Stomach (tissue), 8 donors: ENCODE measurements at regions not wholly inside any gene's neighbourhood (a gene's known extent, or its start where the extent isn't known, plus 50 kb on each side); places are given as distances from the start of the nearest gene placed in this dataset.

Experiments
- DNase-seq, 2 donors: peaks; one replicate each; pipeline versions ENCODE4 v3.0.0 to v3.0.0-alpha.2; 2013 to 2019
- H3K27ac ChIP-seq, 5 donors: fragments of 200-600 bp in 4 of 5; sonication (generic) in 4 of 5; one replicate each; pipeline ENCODE4 v1.5.1; 2013 to 2019; ENCODE audit warnings: mild to moderate bottlenecking in 1 of 5, moderate library complexity in 1 of 5
- H3K27me3 ChIP-seq, 3 donors: fragments of 200-600 bp; sonication (generic); one replicate each; pipeline ENCODE4 v1.5.1; 2017 to 2019; ENCODE audit warnings: mixed run types in 1 of 3
- H3K36me3 ChIP-seq, 4 donors: fragments of 200-600 bp; sonication (generic); 1 replicate in 3 of 4; 2 replicates in 1 of 4; pipeline ENCODE4 v1.5.1; 2016 to 2019
- H3K4me1 ChIP-seq, 4 donors: fragments of 200-600 bp; sonication (generic); one replicate each; pipeline ENCODE4 v1.5.1; 2016 to 2019
- H3K4me3 ChIP-seq, 4 donors: fragments of 200-600 bp; sonication (generic) in 3 of 4; one replicate each; pipeline ENCODE4 v1.5.1; 2016 to 2019; ENCODE audit warnings: mild to moderate bottlenecking in 1 of 4
- H3K9me3 ChIP-seq, 4 donors: fragments of 200-600 bp; sonication (generic); one replicate each; pipeline ENCODE4 v1.5.1; 2016 to 2019
- EP300 ChIP-seq: sonication (generic); formaldehyde crosslinking; IDR thresholded peaks from one replicate; pipeline ENCODE4 v1.6.1; 2017; ENCODE audit warnings: antibody characterized with exemption
- POLR2A ChIP-seq, 4 donors: fragments of 450-650 bp; IDR thresholded peaks; one replicate each; pipeline ENCODE4 v1.6.1; 2016; ENCODE audit warnings: antibody characterized with exemption in 4 of 4, control low read depth in 2 of 4, mild to moderate bottlenecking in 1 of 4, moderate library complexity in 1 of 4
- POLR2AphosphoS5 ChIP-seq, 3 donors: sonication (generic); formaldehyde crosslinking; IDR thresholded peaks; one replicate each; pipeline ENCODE4 v1.6.1; 2016; ENCODE audit warnings: antibody characterized with exemption in 3 of 3
- WGBS, 5 donors: extraction: QIAGEN DNeasy Blood & Tissue Kit in 3 of 5; methylation state at CpG; one replicate each; pipeline versions ENCODE4 v1.1.5 to v1.1.7; 2013 to 2018; 5-methylcytosine and 5-hydroxymethylcytosine counted together
- intact Hi-C: fragments of 100-400 bp; cut with DNase I; formaldehyde crosslinking; loops from one replicate; pipeline ENCODE4 v1.15.1; 2023; ENCODE audit warnings: low total_unique reads
- TF ChIP-seq, protein P1 (sequence below), 7 experiments: fragments of 450-650 bp in 4 of 7; fragments of 200-600 bp in 3 of 7; sonication (generic) in 3 of 7; IDR thresholded peaks; one replicate each; pipeline ENCODE4 v1.5.1; 2016 to 2019; ENCODE audit warnings: antibody characterized with exemption in 7 of 7, control low read depth in 2 of 7, mild to moderate bottlenecking in 1 of 7
- donor health status: healthy with polysubstance abuse.
- donor health status: Bipolar disorder and iron deficiency.
- donor health status: healthy.

DNA sequence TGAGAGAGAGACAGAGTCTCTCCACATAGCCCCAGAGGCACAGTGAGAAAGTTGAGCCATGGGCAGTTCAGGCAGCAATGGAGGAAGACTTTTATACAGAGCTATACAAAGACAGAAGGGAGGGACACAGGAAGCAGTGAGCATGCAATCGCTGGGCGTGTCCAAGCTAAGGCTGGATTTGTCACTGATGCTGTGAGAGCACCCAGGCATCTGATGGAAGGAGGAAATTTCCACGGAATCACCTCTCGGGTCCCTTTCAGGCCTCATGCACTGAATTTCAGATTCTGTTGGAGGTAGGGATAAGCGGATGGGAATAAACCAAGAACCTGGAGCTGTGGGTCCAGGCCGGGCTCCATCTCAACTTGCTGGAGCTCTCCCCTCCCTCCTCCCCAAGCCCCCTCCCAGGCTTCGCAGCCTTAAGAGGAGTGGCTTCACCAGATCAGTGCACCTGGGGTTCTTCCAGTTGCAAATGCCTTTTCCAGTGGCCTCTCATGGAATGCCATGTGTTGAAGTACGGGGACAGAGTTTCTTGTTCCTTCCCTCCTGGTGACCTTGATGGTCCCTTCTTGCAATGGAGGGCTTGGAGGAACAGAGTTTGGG, 114.8 kb upstream of the ALDH1B1 start:
- Histone ChIP-seq H3K27me3 (peaks cover 0 to 4% (median 0%) of the 10 kb centered on the region in 3 donors), H3K36me3 (no peaks in the 10 kb centered on the region), H3K9me3 (no peaks in the 10 kb centered on the region), H3K4me1 (no peaks in the 10 kb centered on the region), H3K4me3 (no peak overlapping the region), H3K27ac (no peak overlapping the region)
- TF ChIP-seq, protein P1, sequence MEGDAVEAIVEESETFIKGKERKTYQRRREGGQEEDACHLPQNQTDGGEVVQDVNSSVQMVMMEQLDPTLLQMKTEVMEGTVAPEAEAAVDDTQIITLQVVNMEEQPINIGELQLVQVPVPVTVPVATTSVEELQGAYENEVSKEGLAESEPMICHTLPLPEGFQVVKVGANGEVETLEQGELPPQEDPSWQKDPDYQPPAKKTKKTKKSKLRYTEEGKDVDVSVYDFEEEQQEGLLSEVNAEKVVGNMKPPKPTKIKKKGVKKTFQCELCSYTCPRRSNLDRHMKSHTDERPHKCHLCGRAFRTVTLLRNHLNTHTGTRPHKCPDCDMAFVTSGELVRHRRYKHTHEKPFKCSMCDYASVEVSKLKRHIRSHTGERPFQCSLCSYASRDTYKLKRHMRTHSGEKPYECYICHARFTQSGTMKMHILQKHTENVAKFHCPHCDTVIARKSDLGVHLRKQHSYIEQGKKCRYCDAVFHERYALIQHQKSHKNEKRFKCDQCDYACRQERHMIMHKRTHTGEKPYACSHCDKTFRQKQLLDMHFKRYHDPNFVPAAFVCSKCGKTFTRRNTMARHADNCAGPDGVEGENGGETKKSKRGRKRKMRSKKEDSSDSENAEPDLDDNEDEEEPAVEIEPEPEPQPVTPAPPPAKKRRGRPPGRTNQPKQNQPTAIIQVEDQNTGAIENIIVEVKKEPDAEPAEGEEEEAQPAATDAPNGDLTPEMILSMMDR (IDR thresholded peaks at IDR 0.05) = no peak
- TF ChIP-seq POLR2AphosphoS5 (IDR thresholded peaks at IDR 0.05) (no peak), POLR2A (IDR thresholded peaks at IDR 0.05) (no peak), EP300 (no peak)
- intact Hi-C loops = no loop called here
- WGBS, 5 donors = 83 to 89% (median 87%) methylated on average over 5 to 8 of the region's 8 CpGs
- no peak for DNase-seq

DNA sequence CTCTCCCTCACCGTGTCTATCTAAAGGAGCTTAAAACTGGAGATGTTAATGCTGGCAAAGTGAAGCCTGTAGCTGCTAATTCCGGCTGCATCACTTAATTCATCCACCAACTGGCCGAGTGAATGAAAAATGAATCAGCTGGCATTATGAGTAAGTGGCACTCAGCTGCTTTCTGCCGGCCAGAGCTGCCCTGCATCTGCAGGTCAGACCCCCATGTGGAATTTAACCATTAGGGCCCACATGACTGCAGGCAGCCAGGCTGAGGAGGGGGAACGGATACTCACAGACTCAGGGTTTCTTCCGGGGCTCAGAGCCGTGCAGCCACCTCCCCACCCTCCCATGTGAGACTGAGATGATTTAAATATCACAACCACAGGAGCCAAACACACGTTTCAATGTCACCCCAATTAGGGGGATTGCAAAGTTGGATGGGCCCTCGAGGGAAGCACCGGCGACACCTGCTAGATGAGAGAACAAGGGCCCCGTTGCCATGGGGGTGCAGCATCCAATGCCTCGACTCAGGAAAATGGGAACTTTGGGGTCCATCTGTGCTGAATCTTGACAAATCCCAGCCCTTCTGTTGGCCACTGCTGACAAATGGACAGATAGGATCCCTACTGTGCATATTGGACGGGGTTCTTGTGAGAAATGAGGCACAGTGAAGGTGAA, 115.6 kb upstream of the ALDH1B1 start:
- peaks cover 0 to 4% (median 0%) of the 10 kb centered on the region in 3 donors for H3K27me3 ChIP-seq
- intact Hi-C loops = no loop called here
- H3K4me3 ChIP-seq = no peak overlapping the region
- no peaks in the 10 kb centered on the region for H3K4me1 ChIP-seq
- TF ChIP-seq POLR2AphosphoS5 (IDR thresholded peaks at IDR 0.05) = no peak
- TF ChIP-seq EP300 = no peak
- no peak for TF ChIP-seq POLR2A (IDR thresholded peaks at IDR 0.05)
- TF ChIP-seq, protein P1 (IDR thresholded peaks at IDR 0.05) = no peak
- 73 to 83% (median 77%) methylated on average over 12 to 14 of the region's 14 CpGs for WGBS, 5 donors
- DNase-seq = no peak
- H3K36me3 ChIP-seq = no peaks in the 10 kb centered on the region
- H3K9me3 ChIP-seq = no peaks in the 10 kb centered on the region
- no peak overlapping the region for H3K27ac ChIP-seq

DNA sequence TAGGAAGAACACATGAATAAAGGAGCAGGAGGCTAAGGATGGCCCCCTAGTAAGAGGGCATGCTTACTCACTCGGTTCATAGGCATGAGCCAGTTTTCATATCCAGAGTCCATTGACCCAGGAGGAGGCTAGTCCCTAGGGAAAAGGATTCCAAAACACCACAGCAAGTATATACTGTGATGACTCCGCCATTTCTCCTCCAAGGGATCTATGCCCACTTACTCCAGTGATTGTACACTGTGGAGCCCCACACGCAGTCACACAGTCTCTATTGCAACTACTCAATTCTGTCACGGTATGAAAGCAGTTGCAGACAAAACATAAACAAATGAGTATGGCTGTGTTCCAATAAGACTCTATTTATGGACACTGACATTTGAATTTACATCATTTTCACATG, 117.7 kb upstream of the ALDH1B1 start:
- Histone ChIP-seq H3K27me3 (no peaks in the 10 kb centered on the region), H3K4me3 (no peak overlapping the region), H3K27ac (no peak overlapping the region), H3K36me3 (no peaks in the 10 kb centered on the region), H3K4me1 (no peaks in the 10 kb centered on the region), H3K9me3 (no peaks in the 10 kb centered on the region)
- no peak for TF ChIP-seq POLR2AphosphoS5 (IDR thresholded peaks at IDR 0.05)
- no peak for TF ChIP-seq POLR2A (IDR thresholded peaks at IDR 0.05)
- TF ChIP-seq EP300 = no peak
- DNase-seq = no peak
- WGBS, 5 donors = 51 to 68% (median 59%) methylated on average over 4 of the region's 4 CpGs
- intact Hi-C loops = no loop called here

DNA sequence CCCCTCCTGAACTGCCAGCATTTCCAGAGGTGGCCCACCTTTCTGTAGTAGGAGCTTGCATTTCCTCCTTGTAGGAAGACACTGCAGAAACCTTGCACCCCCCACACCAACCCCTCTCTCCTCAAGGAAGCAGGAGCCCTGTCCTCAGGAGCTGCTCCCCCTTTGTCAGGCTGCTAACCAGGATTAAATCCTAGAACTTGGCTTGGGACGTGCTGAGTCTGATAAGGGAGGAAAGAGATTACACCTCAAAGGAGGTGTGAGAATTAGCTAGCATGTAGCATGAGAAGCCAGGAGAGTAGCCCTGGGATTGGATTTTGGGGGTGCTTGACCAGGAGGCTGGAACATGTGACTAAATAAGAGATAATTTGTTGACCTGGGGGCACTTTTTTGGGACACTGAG, 119.8 kb upstream of the ALDH1B1 start:
- no peaks in the 10 kb centered on the region for H3K27me3 ChIP-seq
- no peak overlapping the region for H3K4me3 ChIP-seq
- no peaks in the 10 kb centered on the region for H3K36me3 ChIP-seq
- intact Hi-C loops = no loop called here
- H3K9me3 ChIP-seq = no peaks in the 10 kb centered on the region
- no peak for TF ChIP-seq POLR2AphosphoS5 (IDR thresholded peaks at IDR 0.05)
- no peak for TF ChIP-seq POLR2A (IDR thresholded peaks at IDR 0.05)
- no peak for TF ChIP-seq EP300
- WGBS, 5 donors = 27 to 65% (median 38%) methylated on average over 1 of the region's 1 CpG
- DNase-seq = no peak
- no peak overlapping the region for H3K27ac ChIP-seq
- no peaks in the 10 kb centered on the region for H3K4me1 ChIP-seq

DNA sequence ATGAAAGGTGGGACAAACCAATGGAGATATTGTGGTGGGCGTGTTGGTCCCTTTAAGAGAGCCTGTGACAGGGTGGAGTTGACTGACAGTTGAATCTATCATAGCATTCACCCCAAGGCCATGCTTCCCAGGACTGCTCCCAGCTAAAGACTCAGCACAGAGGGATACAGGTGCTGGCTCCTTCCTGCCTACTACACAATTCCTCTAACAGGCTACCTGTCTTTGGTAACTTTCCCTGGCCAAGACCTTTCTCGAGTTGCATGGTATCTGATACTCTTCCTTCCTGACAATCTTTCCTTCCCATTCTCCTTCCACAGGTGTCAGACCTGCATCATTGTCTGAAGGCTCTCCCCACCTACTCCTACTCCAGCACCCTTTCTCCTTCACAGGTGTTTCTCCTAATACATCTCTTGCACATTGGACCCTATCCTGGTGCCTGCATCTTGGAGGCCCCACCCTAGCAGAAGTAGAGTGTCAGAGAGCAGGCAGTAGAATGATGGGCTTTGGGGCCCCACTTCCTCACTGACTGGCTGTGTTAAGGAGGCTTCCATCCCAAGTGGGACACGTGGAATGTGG, 120.7 kb upstream of the ALDH1B1 start:
- 55 to 74% (median 69%) methylated on average over 3 of the region's 3 CpGs for WGBS, 5 donors
- Histone ChIP-seq H3K27ac (no peak overlapping the region), H3K4me1 (no peaks in the 10 kb centered on the region), H3K4me3 (no peak overlapping the region), H3K9me3 (peaks cover 0 to 2% (median under 1%) of the 10 kb centered on the region in 4 donors), H3K27me3 (no peaks in the 10 kb centered on the region), H3K36me3 (no peaks in the 10 kb centered on the region)
- TF ChIP-seq, protein P1 (IDR thresholded peaks at IDR 0.05) = no peak
- TF ChIP-seq POLR2AphosphoS5 (IDR thresholded peaks at IDR 0.05) (no peak), EP300 (no peak), POLR2A (IDR thresholded peaks at IDR 0.05) (no peak)
- intact Hi-C loops = no loop called here
- no peak for DNase-seq
